Inflammatory macrophage (primary cell): ENCODE measurements at regions not wholly inside any gene's neighbourhood (a gene's known extent, or its start where the extent isn't known, plus 50 kb on each side); places are given as distances from the start of the nearest gene placed in this dataset.
"Not testable (repeated sequence)": the region's sequence is repeated elsewhere in the genome, so short reads cannot be mapped to it uniquely, and the experiment has no call there.

Source experiments
- DNase-seq, 2 donors: peaks; one replicate each; pipeline ENCODE4 v3.0.0-alpha.2; 2020 to 2022

GRCh38 chr2:136715146-136715545, 50.2 kb upstream of the THSD7B start:
- DNase-seq: no peak

- no peak for DNase-seq
Measured at GRCh38 chr2:136714452-136714951, 50.8 kb upstream of the THSD7B start.

GRCh38 chr2:136713739-136714138, 51.6 kb upstream of the THSD7B start:
- DNase-seq: no peak

GRCh38 chr2:136705336-136705735, 60.0 kb upstream of the THSD7B start:
- no peak for DNase-seq

GRCh38 chr2:136703214-136703613, 62.1 kb upstream of the THSD7B start:
- no peak for DNase-seq

- no peak for DNase-seq
Measured at GRCh38 chr2:136696438-136696837, 68.9 kb upstream of the THSD7B start.

GRCh38 chr2:136693966-136694365, 71.4 kb upstream of the THSD7B start:
- no peak for DNase-seq

GRCh38 chr2:136680079-136680478, 85.3 kb upstream of the THSD7B start:
- not testable (repeated sequence) for DNase-seq

- no peak for DNase-seq
Measured at GRCh38 chr2:136665736-136666135, 99.6 kb upstream of the THSD7B start.

- no peak for DNase-seq
Measured at GRCh38 chr2:136664713-136665405, 100.5 kb upstream of the THSD7B start.

- DNase-seq: no peak
Measured at GRCh38 chr2:136658201-136658600, 107.1 kb upstream of the THSD7B start.

- DNase-seq: no peak
Measured at GRCh38 chr2:136653861-136654260, 111.5 kb upstream of the THSD7B start.

- no peak for DNase-seq
Measured at GRCh38 chr2:136651456-136652010, 113.8 kb upstream of the THSD7B start.

GRCh38 chr2:136647039-136647438, 118.3 kb upstream of the THSD7B start:
- no peak for DNase-seq

- no peak for DNase-seq
Measured at GRCh38 chr2:136645236-136645828, 120.0 kb upstream of the THSD7B start.

GRCh38 chr2:136639651-136640050, 125.7 kb upstream of the THSD7B start:
- DNase-seq: no peak

GRCh38 chr2:136638193-136638592, 127.2 kb upstream of the THSD7B start:
- DNase-seq: no peak

GRCh38 chr2:136637402-136637801, 127.9 kb upstream of the THSD7B start:
- no peak for DNase-seq

GRCh38 chr2:136628490-136628889, 136.9 kb upstream of the THSD7B start:
- DNase-seq: no peak

GRCh38 chr2:136613096-136613495, 152.2 kb upstream of the THSD7B start:
- DNase-seq: no peak

- DNase-seq: no peak
Measured at GRCh38 chr2:136612079-136612478, 153.3 kb upstream of the THSD7B start.

- DNase-seq: no peak
Measured at GRCh38 chr2:136611451-136611850, 153.9 kb upstream of the THSD7B start.

- peak in 1 of 2 donors; percentile 3 for DNase-seq
Measured at GRCh38 chr2:136582628-136583205, 182.6 kb upstream of the THSD7B start.

- no peak for DNase-seq
Measured at GRCh38 chr2:136572335-136572734, 193.0 kb upstream of the THSD7B start.
